NT2/D1 (cell line): ENCODE measurements at regions not wholly inside any gene's neighbourhood (a gene's known extent, or its start where the extent isn't known, plus 50 kb on each side); places are given as distances from the start of the nearest gene placed in this dataset.

Source experiments
- YY1 ChIP-seq: IDR thresholded peaks from 2 replicates; pipeline ENCODE4 v1.6.1; 2011; ENCODE audit not compliant: insufficient read length, insufficient read depth
- ZNF274 ChIP-seq: IDR thresholded peaks from 2 replicates; pipeline ENCODE4 v1.6.1; 2011; ENCODE audit warnings: mild to moderate bottlenecking, low read depth, low read length

- no peak for TF ChIP-seq YY1
- TF ChIP-seq ZNF274: no peak
These were observed 54.9 kb upstream of the OLIG3 start for GRCh38 chr6:137549106-137549505.
